ENCODE measurements at regions not wholly inside any gene's neighbourhood (a gene's known extent, or its start where the extent isn't known, plus 50 kb on each side); places are given as distances from the start of the nearest gene placed in this dataset.

GRCh38 chrX:118211891-118212816, 95.5 kb upstream of the KLHL13 start:
- TF ChIP-seq, protein P1, sequence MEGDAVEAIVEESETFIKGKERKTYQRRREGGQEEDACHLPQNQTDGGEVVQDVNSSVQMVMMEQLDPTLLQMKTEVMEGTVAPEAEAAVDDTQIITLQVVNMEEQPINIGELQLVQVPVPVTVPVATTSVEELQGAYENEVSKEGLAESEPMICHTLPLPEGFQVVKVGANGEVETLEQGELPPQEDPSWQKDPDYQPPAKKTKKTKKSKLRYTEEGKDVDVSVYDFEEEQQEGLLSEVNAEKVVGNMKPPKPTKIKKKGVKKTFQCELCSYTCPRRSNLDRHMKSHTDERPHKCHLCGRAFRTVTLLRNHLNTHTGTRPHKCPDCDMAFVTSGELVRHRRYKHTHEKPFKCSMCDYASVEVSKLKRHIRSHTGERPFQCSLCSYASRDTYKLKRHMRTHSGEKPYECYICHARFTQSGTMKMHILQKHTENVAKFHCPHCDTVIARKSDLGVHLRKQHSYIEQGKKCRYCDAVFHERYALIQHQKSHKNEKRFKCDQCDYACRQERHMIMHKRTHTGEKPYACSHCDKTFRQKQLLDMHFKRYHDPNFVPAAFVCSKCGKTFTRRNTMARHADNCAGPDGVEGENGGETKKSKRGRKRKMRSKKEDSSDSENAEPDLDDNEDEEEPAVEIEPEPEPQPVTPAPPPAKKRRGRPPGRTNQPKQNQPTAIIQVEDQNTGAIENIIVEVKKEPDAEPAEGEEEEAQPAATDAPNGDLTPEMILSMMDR (IDR thresholded peaks at IDR 0.05) = no peak
- TF ChIP-seq POLR2A (IDR thresholded peaks at IDR 0.05) = no peak

Measured in right lobe of liver (tissue), 4 donors.